Astrocyte (in vitro differentiated cells and primary cell): ENCODE measurements at regions not wholly inside any gene's neighbourhood (a gene's known extent, or its start where the extent isn't known, plus 50 kb on each side); places are given as distances from the start of the nearest gene placed in this dataset.

ENCODE experiments used
- DNase-seq: peaks from one replicate; pipeline ENCODE4 v3.0.0-alpha.2; 2010; ENCODE audit warnings: low read depth
- FAIRE-seq: peaks from 2 replicates; lab custom pipeline; 2011; peaks lifted over from hg19 to GRCh38; lab: Jason Lieb, UNC
- H2AFZ ChIP-seq: 2 replicates; pipeline ENCODE4 v1.6.0; 2012; ENCODE audit warnings: low read depth, low read length, inconsistent platforms
- H3K27ac ChIP-seq: 2 replicates; pipeline ENCODE4 v1.5.1; 2011; ENCODE audit warnings: low read depth, low read length, inconsistent platforms
- H3K27me3 ChIP-seq: 2 replicates; pipeline ENCODE4 v1.6.0; 2011; ENCODE audit warnings: low read length, inconsistent platforms; ENCODE audit not compliant: insufficient read depth
- H3K36me3 ChIP-seq: 2 replicates; pipeline ENCODE4 v1.5.1; 2011; ENCODE audit warnings: low read length, inconsistent platforms; ENCODE audit not compliant: insufficient read depth
- H3K4me1 ChIP-seq: 2 replicates; pipeline ENCODE4 v1.5.1; 2011; ENCODE audit warnings: low read length, inconsistent platforms; ENCODE audit not compliant: insufficient read depth
- H3K4me2 ChIP-seq: 2 replicates; pipeline ENCODE4 v1.6.0; 2012; ENCODE audit warnings: low read length, inconsistent platforms
- H3K4me3 ChIP-seq: 2 replicates; pipeline ENCODE4 v1.5.1; 2011; ENCODE audit warnings: low read depth, mild to moderate bottlenecking, low read length, inconsistent platforms; ENCODE audit not compliant: insufficient read depth
- H3K79me2 ChIP-seq: 2 replicates; pipeline ENCODE4 v1.6.0; 2012; ENCODE audit warnings: mild to moderate bottlenecking, low read length, inconsistent platforms; ENCODE audit not compliant: insufficient read depth
- H3K9ac ChIP-seq: 2 replicates; pipeline ENCODE4 v1.6.0; 2012; ENCODE audit warnings: mild to moderate bottlenecking, low read length, inconsistent platforms
- H3K9me3 ChIP-seq: 2 replicates; pipeline ENCODE4 v1.5.1; 2012; ENCODE audit warnings: low read depth, mild to moderate bottlenecking, low read length, inconsistent platforms; ENCODE audit not compliant: insufficient read depth
- H4K20me1 ChIP-seq: 2 replicates; pipeline ENCODE4 v1.6.0; 2012; ENCODE audit warnings: low read length, inconsistent platforms; ENCODE audit not compliant: insufficient read depth
- H3K27ac Mint-ChIP-seq: one replicate; pipeline ENCODE4 v1.8.0; 2021; ENCODE audit warnings: mild to moderate bottlenecking, mixed read lengths; ENCODE audit not compliant: unreplicated experiment
- H3K27me3 Mint-ChIP-seq: one replicate; pipeline ENCODE4 v1.8.0; 2021; ENCODE audit warnings: low read depth, mixed read lengths; ENCODE audit not compliant: unreplicated experiment
- H3K36me3 Mint-ChIP-seq: one replicate; pipeline ENCODE4 v1.8.0; 2021; ENCODE audit warnings: low read depth, mixed read lengths; ENCODE audit not compliant: unreplicated experiment
- H3K4me1 Mint-ChIP-seq: one replicate; pipeline ENCODE4 v1.8.0; 2021; ENCODE audit warnings: low read depth, mixed read lengths; ENCODE audit not compliant: unreplicated experiment
- H3K4me3 Mint-ChIP-seq: one replicate; pipeline ENCODE4 v1.8.0; 2021; ENCODE audit warnings: mild to moderate bottlenecking, moderate library complexity, mixed read lengths; ENCODE audit not compliant: unreplicated experiment
- H3K9me3 Mint-ChIP-seq: one replicate; pipeline ENCODE4 v1.8.0; 2021; ENCODE audit warnings: mild to moderate bottlenecking, mixed read lengths; ENCODE audit not compliant: unreplicated experiment
- CTCF ChIP-seq: IDR thresholded peaks from 2 replicates; pipeline ENCODE4 v1.5.1; 2011; ENCODE audit warnings: low read depth, mild to moderate bottlenecking, inconsistent platforms, low read length, moderate library complexity; ENCODE audit not compliant: insufficient read depth
- EZH2 ChIP-seq: IDR thresholded peaks from 2 replicates; pipeline ENCODE4 v1.6.1; 2012; ENCODE audit warnings: mild to moderate bottlenecking, low read length, inconsistent platforms; ENCODE audit not compliant: insufficient read depth

- Histone ChIP-seq H3K4me3 (no peak overlapping the region), H2AFZ (no peak overlapping the region), H3K4me2 (no peak overlapping the region), H3K4me1 (no peaks in the 10 kb centered on the region), H3K79me2 (no peaks in the 10 kb centered on the region), H3K27me3 (no peaks in the 10 kb centered on the region), H3K36me3 (no peaks in the 10 kb centered on the region), H3K9ac (no peak overlapping the region), H3K9me3 (peaks cover 2% of the 10 kb centered on the region), H4K20me1 (no peaks in the 10 kb centered on the region), H3K27ac (no peak overlapping the region)
- TF ChIP-seq EZH2 (no peak), CTCF (no peak)
- FAIRE-seq (no peak), DNase-seq (no peak)
- H3K27me3 Mint-ChIP-seq = peaks cover 20% of the 10 kb centered on the region
- H3K27ac Mint-ChIP-seq = no peak overlapping the region
- peaks cover 9% of the 10 kb centered on the region for H3K9me3 Mint-ChIP-seq
- H3K36me3 Mint-ChIP-seq = peaks cover 3% of the 10 kb centered on the region
- peaks cover 1% of the 10 kb centered on the region for H3K4me1 Mint-ChIP-seq
- no peak overlapping the region for H3K4me3 Mint-ChIP-seq
These were observed 103.9 kb upstream of the AFDN start for GRCh38 chr6:167722634-167723309.

DNA sequence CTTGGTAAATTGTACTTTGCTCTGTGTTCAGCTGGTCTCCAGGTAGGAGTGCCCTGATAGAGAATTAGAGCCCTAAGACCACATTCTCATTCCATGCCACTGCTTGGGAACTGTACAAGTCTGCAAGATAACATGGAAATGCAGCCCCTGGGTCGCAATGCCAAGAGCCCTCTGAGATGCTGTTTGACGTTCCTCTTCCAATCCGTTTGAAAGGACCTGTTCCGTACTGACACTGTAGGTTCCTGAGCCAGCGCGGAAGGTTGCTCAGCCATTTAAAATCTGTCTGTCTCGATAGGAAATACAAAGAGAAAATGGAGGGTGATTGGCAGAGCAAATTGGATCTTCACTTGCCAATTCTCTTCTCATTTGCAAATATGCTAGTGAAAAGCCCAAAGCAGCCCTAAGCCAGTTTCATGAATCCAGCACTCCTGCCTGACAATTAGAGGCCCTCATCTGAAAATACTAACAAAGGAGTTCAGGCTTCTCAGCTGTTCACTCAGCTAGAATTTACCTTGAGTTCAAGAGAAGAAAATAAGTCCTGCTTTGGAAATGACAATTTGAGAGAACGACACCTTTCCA lies 100.6 kb upstream of the AFDN start:
- H3K27ac ChIP-seq = no peak overlapping the region
- peaks cover 9% of the 10 kb centered on the region for H3K9me3 Mint-ChIP-seq

GRCh38 chr6:167730441-167730840 lies 96.3 kb upstream of the AFDN start:
- Histone ChIP-seq H2AFZ (no peak overlapping the region), H3K9ac (no peak overlapping the region), H3K4me1 (no peaks in the 10 kb centered on the region), H3K9me3 (peaks cover 2% of the 10 kb centered on the region), H4K20me1 (no peaks in the 10 kb centered on the region), H3K27ac (no peak overlapping the region), H3K27me3 (peaks cover 7% of the 10 kb centered on the region), H3K36me3 (no peaks in the 10 kb centered on the region), H3K79me2 (no peaks in the 10 kb centered on the region), H3K4me3 (no peak overlapping the region), H3K4me2 (no peak overlapping the region)
- no peak for FAIRE-seq
- H3K27me3 Mint-ChIP-seq = peaks cover 56% of the 10 kb centered on the region
- no peak overlapping the region for H3K4me3 Mint-ChIP-seq
- peaks cover 3% of the 10 kb centered on the region for H3K36me3 Mint-ChIP-seq
- H3K9me3 Mint-ChIP-seq = peaks cover 7% of the 10 kb centered on the region
- H3K4me1 Mint-ChIP-seq = peaks cover 5% of the 10 kb centered on the region
- H3K27ac Mint-ChIP-seq = no peak overlapping the region
- no peak for TF ChIP-seq CTCF
- TF ChIP-seq EZH2 = no peak
- DNase-seq = no peak

More for the DNA sequence above, 100.6 kb upstream of the AFDN start:
- Histone ChIP-seq H3K4me2 (no peak overlapping the region), H3K4me1 (no peaks in the 10 kb centered on the region), H3K9me3 (peaks cover 2% of the 10 kb centered on the region), H3K27me3 (no peaks in the 10 kb centered on the region), H3K79me2 (no peaks in the 10 kb centered on the region), H3K9ac (no peak overlapping the region), H3K4me3 (no peak overlapping the region), H3K36me3 (no peaks in the 10 kb centered on the region), H4K20me1 (no peaks in the 10 kb centered on the region), H2AFZ (no peak overlapping the region)
- no peaks in the 10 kb centered on the region for H3K4me1 Mint-ChIP-seq
- FAIRE-seq = no peak
- no peak for DNase-seq
- peaks cover 3% of the 10 kb centered on the region for H3K36me3 Mint-ChIP-seq
- no peak for TF ChIP-seq EZH2
- peaks cover 40% of the 10 kb centered on the region for H3K27me3 Mint-ChIP-seq
- H3K27ac Mint-ChIP-seq = no peak overlapping the region
- H3K4me3 Mint-ChIP-seq = no peak overlapping the region
